ENCODE measurements at regions not wholly inside any gene's neighbourhood (a gene's known extent, or its start where the extent isn't known, plus 50 kb on each side); places are given as distances from the start of the nearest gene placed in this dataset.
"Not testable (repeated sequence)": the region's sequence is repeated elsewhere in the genome, so short reads cannot be mapped to it uniquely, and the experiment has no call there.

- Mint-ChIP-seq H3K27ac (no peak overlapping the region), H3K36me3 (ENCODE audit: low read depth) (no peaks in the 10 kb centered on the region), H3K27me3 (peaks cover 2% of the 10 kb centered on the region), H3K4me1 (ENCODE audit: low read depth) (peaks cover 9% of the 10 kb centered on the region), H3K9me3 (no peaks in the 10 kb centered on the region), H3K4me3 (no peak overlapping the region)
- intact Hi-C loops (cut with micrococcal nuclease): no loop called here
These were observed 128.1 kb upstream of the UNC5B start for GRCh38 chr10:71084061-71084817.

GRCh38 chr10:71084818-71085126 lies 127.6 kb upstream of the UNC5B start:
- H3K27me3 Mint-ChIP-seq: peaks cover 2% of the 10 kb centered on the region
- H3K4me3 Mint-ChIP-seq: no peak overlapping the region
- intact Hi-C loops (cut with micrococcal nuclease): no loop called here
- no peak overlapping the region for H3K27ac Mint-ChIP-seq
- H3K4me1 Mint-ChIP-seq (ENCODE audit: low read depth): peaks cover 9% of the 10 kb centered on the region
- H3K9me3 Mint-ChIP-seq: no peaks in the 10 kb centered on the region
- no peaks in the 10 kb centered on the region for H3K36me3 Mint-ChIP-seq (ENCODE audit: low read depth)

DNA sequence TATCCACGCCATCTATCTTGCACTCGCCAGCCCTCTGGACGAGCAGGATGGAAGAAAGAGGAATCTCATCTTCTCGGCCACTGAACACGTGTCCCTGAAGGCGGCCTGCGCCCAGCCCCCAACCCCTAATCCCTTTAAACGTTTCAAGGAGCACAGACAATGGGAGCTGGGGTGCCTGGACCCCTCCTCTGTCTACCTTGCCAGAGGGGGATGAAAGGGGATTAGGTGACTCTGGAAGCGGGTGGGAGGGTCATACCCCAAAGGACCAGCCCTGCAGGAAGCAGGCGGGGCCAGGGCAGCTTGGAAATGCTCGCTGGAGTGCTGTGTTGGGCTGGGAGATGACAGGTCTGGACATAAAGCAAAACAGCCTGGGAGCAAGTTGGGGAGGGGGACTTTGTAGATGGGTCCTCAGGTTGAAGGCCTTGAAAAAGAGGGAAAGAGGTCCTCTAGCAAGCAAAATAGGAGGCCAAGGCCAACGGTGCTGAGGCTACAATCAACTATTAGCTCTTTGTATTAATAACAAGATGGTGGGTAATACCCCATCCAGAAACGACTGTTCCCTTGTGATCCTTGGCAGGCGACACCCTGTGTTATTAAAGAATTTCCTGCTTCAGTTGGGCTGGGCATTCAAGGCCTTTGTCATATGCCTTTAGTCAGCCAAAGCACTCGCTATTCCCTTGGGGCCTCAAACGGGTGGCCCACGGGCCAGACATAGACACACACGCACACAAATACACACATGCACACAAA lies 126.5 kb upstream of the UNC5B start:
- Mint-ChIP-seq H3K36me3 (ENCODE audit: low read depth) (no peaks in the 10 kb centered on the region), H3K9me3 (no peaks in the 10 kb centered on the region), H3K4me1 (ENCODE audit: low read depth) (peaks cover 5% of the 10 kb centered on the region), H3K4me3 (no peak overlapping the region), H3K27ac (no peak overlapping the region), H3K27me3 (peaks cover 3% of the 10 kb centered on the region)
- intact Hi-C loops (cut with micrococcal nuclease): no loop called here

GRCh38 chr10:71086439-71087080 lies 125.8 kb upstream of the UNC5B start:
- no peaks in the 10 kb centered on the region for H3K36me3 Mint-ChIP-seq (ENCODE audit: low read depth)
- H3K4me1 Mint-ChIP-seq (ENCODE audit: low read depth): peaks cover 5% of the 10 kb centered on the region
- intact Hi-C loops (cut with micrococcal nuclease): no loop called here
- no peak overlapping the region for H3K4me3 Mint-ChIP-seq
- peaks cover 3% of the 10 kb centered on the region for H3K27me3 Mint-ChIP-seq
- H3K9me3 Mint-ChIP-seq: no peaks in the 10 kb centered on the region
- no peak overlapping the region for H3K27ac Mint-ChIP-seq

DNA sequence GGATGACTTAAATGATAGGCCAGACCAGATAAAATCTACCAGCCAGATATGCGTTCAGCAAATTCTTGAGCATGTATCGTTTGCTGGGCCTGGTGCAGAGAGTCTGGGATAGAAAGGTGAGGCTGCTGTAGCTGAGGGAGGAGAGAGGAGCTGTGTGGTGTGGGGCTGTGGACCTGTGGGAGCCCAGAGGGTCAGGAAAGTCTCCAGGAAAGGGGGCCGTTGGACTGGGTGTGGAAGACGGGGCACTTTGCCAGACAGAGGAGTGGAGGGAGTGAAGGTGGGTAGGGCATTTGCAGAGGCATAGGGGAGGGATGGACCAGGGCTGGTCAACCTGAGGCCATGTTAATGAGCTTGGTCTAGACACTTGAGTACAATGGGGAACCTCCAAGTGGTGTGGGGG lies 124.7 kb upstream of the UNC5B start:
- Mint-ChIP-seq H3K9me3 (no peaks in the 10 kb centered on the region), H3K27me3 (peaks cover 3% of the 10 kb centered on the region), H3K27ac (no peak overlapping the region), H3K36me3 (ENCODE audit: low read depth) (no peaks in the 10 kb centered on the region), H3K4me3 (no peak overlapping the region), H3K4me1 (ENCODE audit: low read depth) (peaks cover 5% of the 10 kb centered on the region)
- intact Hi-C loops (cut with micrococcal nuclease): no loop called here

GRCh38 chr10:71088054-71088453 lies 124.3 kb upstream of the UNC5B start:
- Mint-ChIP-seq H3K9me3 (no peaks in the 10 kb centered on the region), H3K27me3 (peaks cover 3% of the 10 kb centered on the region), H3K36me3 (ENCODE audit: low read depth) (no peaks in the 10 kb centered on the region), H3K4me1 (ENCODE audit: low read depth) (peaks cover 5% of the 10 kb centered on the region), H3K27ac (no peak overlapping the region), H3K4me3 (no peak overlapping the region)
- intact Hi-C loops (cut with micrococcal nuclease): no loop called here

DNA sequence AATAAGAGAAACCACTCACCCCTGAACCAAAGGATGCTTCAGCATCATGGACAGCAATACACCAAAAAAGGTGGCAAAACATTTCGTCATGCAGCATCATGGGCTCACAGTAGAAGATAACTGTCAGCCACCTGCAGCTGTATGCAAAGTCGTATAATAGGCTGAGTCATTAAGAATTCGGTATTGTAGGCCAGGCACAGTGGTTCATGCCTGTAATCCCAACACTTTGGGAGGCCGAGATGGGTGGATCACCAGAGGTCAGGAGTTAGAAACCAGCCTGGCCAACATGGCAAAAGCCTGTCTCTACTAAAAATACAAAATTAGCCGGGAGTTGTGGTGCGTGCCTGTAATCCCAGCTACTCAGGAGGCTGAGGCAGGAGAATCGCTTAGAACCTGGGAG lies 123.8 kb upstream of the UNC5B start:
- intact Hi-C loops (cut with micrococcal nuclease): not testable (repeated sequence)

GRCh38 chr10:71089162-71089561 lies 123.2 kb upstream of the UNC5B start:
- no peaks in the 10 kb centered on the region for H3K36me3 Mint-ChIP-seq (ENCODE audit: low read depth)
- no peak overlapping the region for H3K4me3 Mint-ChIP-seq
- no peak overlapping the region for H3K27ac Mint-ChIP-seq
- H3K27me3 Mint-ChIP-seq: peaks cover 3% of the 10 kb centered on the region
- H3K9me3 Mint-ChIP-seq: peaks cover 7% of the 10 kb centered on the region
- no peaks in the 10 kb centered on the region for H3K4me1 Mint-ChIP-seq (ENCODE audit: low read depth)
- intact Hi-C loops (cut with micrococcal nuclease): no loop called here

More for the DNA sequence above, 123.8 kb upstream of the UNC5B start:
- H3K27me3 Mint-ChIP-seq; H3K4me3 Mint-ChIP-seq; H3K27ac Mint-ChIP-seq; H3K36me3 Mint-ChIP-seq (ENCODE audit: low read depth); H3K9me3 Mint-ChIP-seq; H3K4me1 Mint-ChIP-seq (ENCODE audit: low read depth): not testable (repeated sequence)

DNA sequence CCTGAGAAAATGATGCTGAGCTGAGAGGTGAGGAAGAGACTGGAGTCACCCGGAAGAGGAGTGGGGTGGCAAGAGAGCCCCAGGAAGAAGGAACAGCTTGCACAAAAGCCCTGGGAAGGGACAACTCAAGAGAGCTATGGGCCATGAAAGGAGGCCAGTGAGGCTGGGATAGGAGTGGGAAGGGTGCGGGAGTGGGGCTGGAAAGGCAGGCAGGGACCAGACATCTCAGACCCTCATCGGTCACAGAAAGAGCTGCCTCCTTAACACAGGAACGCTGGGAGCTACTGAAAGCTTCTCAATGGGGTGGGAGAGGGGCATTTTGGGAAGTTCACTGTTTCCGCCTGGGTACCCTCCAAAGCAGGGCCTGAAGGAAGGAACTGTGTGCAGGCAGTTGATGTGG lies 122.0 kb upstream of the UNC5B start:
- H3K4me1 Mint-ChIP-seq (ENCODE audit: low read depth): no peaks in the 10 kb centered on the region
- no peaks in the 10 kb centered on the region for H3K36me3 Mint-ChIP-seq (ENCODE audit: low read depth)
- peaks cover 3% of the 10 kb centered on the region for H3K27me3 Mint-ChIP-seq
- intact Hi-C loops (cut with micrococcal nuclease): no loop called here
- H3K4me3 Mint-ChIP-seq: no peak overlapping the region
- peaks cover 17% of the 10 kb centered on the region for H3K9me3 Mint-ChIP-seq
- no peak overlapping the region for H3K27ac Mint-ChIP-seq

- Mint-ChIP-seq H3K27ac (no peak overlapping the region), H3K36me3 (ENCODE audit: low read depth) (no peaks in the 10 kb centered on the region), H3K9me3 (peaks cover 17% of the 10 kb centered on the region), H3K4me3 (no peak overlapping the region), H3K27me3 (peaks cover 3% of the 10 kb centered on the region), H3K4me1 (ENCODE audit: low read depth) (no peaks in the 10 kb centered on the region)
- intact Hi-C loops (cut with micrococcal nuclease): no loop called here
These were observed 121.6 kb upstream of the UNC5B start for GRCh38 chr10:71090801-71091200.

DNA sequence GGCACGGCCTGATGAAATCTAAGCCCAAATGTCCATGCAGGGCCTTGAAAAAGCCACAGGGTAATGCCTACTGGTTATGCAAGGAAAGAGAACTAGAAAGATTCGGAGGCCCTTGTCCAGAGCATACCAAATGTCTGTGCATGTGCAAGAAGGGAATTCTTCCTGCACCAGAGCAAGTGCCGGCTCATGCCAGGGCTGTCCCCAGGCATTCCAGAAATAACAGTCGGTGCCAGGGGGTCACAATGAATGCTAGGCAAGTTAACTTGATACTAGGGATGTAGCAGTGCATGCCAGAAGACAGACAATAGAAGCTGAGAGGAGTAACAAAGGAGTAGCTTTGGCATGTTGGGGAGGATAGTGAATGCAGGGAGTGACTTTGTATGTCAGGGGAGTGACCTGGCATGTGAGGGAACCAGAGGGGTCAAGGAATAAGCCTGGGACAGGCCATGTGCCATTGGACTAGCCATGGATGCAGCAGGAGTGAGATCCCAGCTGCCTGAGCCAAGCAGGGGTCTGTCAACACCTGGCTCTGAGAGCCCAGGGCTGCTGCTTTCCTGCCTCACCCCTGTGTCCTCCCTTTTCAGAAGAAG lies 119.5 kb upstream of the UNC5B start:
- peaks cover 17% of the 10 kb centered on the region for H3K9me3 Mint-ChIP-seq
- no peak overlapping the region for H3K27ac Mint-ChIP-seq
- no peaks in the 10 kb centered on the region for H3K4me1 Mint-ChIP-seq (ENCODE audit: low read depth)
- peaks cover 9% of the 10 kb centered on the region for H3K27me3 Mint-ChIP-seq
- no peak overlapping the region for H3K4me3 Mint-ChIP-seq
- no peaks in the 10 kb centered on the region for H3K36me3 Mint-ChIP-seq (ENCODE audit: low read depth)
- intact Hi-C loops (cut with micrococcal nuclease): no loop called here

- no peaks in the 10 kb centered on the region for H3K4me1 Mint-ChIP-seq (ENCODE audit: low read depth)
- peaks cover 17% of the 10 kb centered on the region for H3K9me3 Mint-ChIP-seq
- H3K27me3 Mint-ChIP-seq: peaks cover 9% of the 10 kb centered on the region
- H3K4me3 Mint-ChIP-seq: no peak overlapping the region
- no peak overlapping the region for H3K27ac Mint-ChIP-seq
- H3K36me3 Mint-ChIP-seq (ENCODE audit: low read depth): no peaks in the 10 kb centered on the region
- intact Hi-C loops (cut with micrococcal nuclease): no loop called here
These were observed 118.8 kb upstream of the UNC5B start for GRCh38 chr10:71093531-71093930.

DNA sequence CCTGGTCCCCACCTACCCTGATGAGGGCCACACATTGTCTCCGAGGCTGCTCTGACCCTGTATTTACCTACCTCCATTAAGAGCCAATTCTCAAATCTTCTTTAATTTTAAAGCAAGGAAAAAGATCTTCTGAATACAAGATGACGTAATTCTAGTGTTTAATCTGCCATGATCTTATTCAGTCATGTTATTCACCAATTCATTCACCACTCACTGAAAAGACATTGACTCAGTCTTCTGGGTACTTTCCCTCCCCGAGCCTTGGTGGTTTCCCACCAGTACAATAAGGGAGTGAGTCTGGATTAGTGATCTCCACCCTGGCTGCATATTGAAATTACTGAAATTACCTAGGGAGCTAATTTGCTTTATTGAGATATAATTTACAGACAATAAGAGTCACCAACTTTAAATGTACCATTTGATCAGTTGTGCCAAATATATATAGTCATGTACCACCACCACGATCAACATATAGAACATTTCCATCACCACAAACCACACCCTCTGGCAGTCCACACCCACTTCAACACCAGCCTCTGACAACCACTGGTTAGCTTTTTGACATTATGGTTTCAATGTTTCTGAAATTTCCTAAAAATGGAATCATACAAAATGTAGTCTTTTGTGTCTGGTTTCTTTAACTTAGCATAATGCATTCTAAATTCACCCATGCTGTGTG lies 117.5 kb upstream of the UNC5B start:
- Mint-ChIP-seq H3K4me3 (no peak overlapping the region), H3K27ac (no peak overlapping the region), H3K4me1 (ENCODE audit: low read depth) (no peaks in the 10 kb centered on the region), H3K9me3 (peaks cover 17% of the 10 kb centered on the region), H3K36me3 (ENCODE audit: low read depth) (no peaks in the 10 kb centered on the region), H3K27me3 (peaks cover 12% of the 10 kb centered on the region)
- intact Hi-C loops (cut with micrococcal nuclease): no loop called here

Data from dendritic cell treated with granulocyte-macrophage colony-stimulating factor and Interleukin-4, amounts not matched to agents 40 ng/mL and 50 ng/mL, for 4 days (primary cell).